ENCODE measurements at regions not wholly inside any gene's neighbourhood (a gene's known extent, or its start where the extent isn't known, plus 50 kb on each side); places are given as distances from the start of the nearest gene placed in this dataset.

- H3K4me3 ChIP-seq (ENCODE audit: low read depth, low read length), result no peak overlapping the region
- no peaks in the 10 kb centered on the region for H3K36me3 ChIP-seq (ENCODE audit: control insufficient read depth in 2 of 2, insufficient read depth in 1 of 2, low read length in 2 of 2)
- H3K4me1 ChIP-seq (ENCODE audit: control insufficient read depth, insufficient read depth, low read length), result no peaks in the 10 kb centered on the region
- H3K27ac ChIP-seq (ENCODE audit: extremely low read depth, low read depth, low read length), result no peak overlapping the region
- TF ChIP-seq ZBTB6 (tag by site-specific recombination; IDR thresholded peaks at IDR 0.05) (no peak), TSHZ1 (tag by site-specific recombination; IDR thresholded peaks at IDR 0.05; ENCODE audit: borderline replicate concordance) (no peak), TCF7L2 (IDR thresholded peaks at IDR 0.05; ENCODE audit: borderline replicate concordance, low read depth, low read length) (no peak), ZNF48 (tag by site-specific recombination; IDR thresholded peaks at IDR 0.05) (no peak), ATF2 (tag by site-specific recombination; IDR thresholded peaks at IDR 0.05; ENCODE audit: low read depth) (no peak), YY1 (tag by site-specific recombination; IDR thresholded peaks at IDR 0.05) (no peak), ZNF16 (tag by site-specific recombination; IDR thresholded peaks at IDR 0.05; ENCODE audit: low read depth) (no peak), ZNF529 (tag by site-specific recombination; IDR thresholded peaks at IDR 0.05; ENCODE audit: insufficient replicate concordance) (no peak), ZNF174 (tag by site-specific recombination; IDR thresholded peaks at IDR 0.05) (no peak), ZNF548 (tag by site-specific recombination; IDR thresholded peaks at IDR 0.05) (no peak), ZNF324 (tag by site-specific recombination; IDR thresholded peaks at IDR 0.05) (no peak), ZBTB20 (tag by site-specific recombination; IDR thresholded peaks at IDR 0.05) (no peak), ZNF704 (tag by site-specific recombination; IDR thresholded peaks at IDR 0.05) (no peak), ZNF148 (tag by site-specific recombination; IDR thresholded peaks at IDR 0.05; ENCODE audit: borderline replicate concordance) (no peak), ZFP37 (tag by site-specific recombination; IDR thresholded peaks at IDR 0.05) (no peak)
- ChIA-PET POLR2A (no interaction called here), CTCF (interaction anchor here (0.5 to 2.1 kb wide), 5 partner anchors 10 to 190 kb away, joined by 3 to 21 read pairs (median 4); partner anchors contain the start of gene LINGO1)
- no peaks in the 10 kb centered on the region for H3K9me3 ChIP-seq (ENCODE audit: control insufficient read depth, insufficient read depth, low read depth, low read length)
Observed at GRCh38 chr15:77824361-77825251, 191.9 kb upstream of the LINGO1 start.

Data from HEK293 (cell line).